Ovary (tissue), 7 donors: ENCODE measurements at regions not wholly inside any gene's neighbourhood (a gene's known extent, or its start where the extent isn't known, plus 50 kb on each side); places are given as distances from the start of the nearest gene placed in this dataset.
"Not testable (repeated sequence)": the region's sequence is repeated elsewhere in the genome, so short reads cannot be mapped to it uniquely, and the experiment has no call there.

Source experiments
- DNase-seq, 5 donors: peaks; one replicate each; pipeline ENCODE4 v3.0.0-alpha.2; 2019 to 2020
- H3K27ac ChIP-seq, 2 donors: fragments of 200-600 bp; one replicate each; pipeline versions ENCODE4 v1.5.1 to v1.8.0; 2019 to 2022
- H3K27me3 ChIP-seq: fragments of 200-600 bp; one replicate; pipeline ENCODE4 v1.8.0; 2022
- H3K36me3 ChIP-seq: fragments of 200-600 bp; sonication (generic); one replicate; pipeline ENCODE4 v1.5.1; 2019
- H3K4me1 ChIP-seq: one replicate; pipeline ENCODE4 v1.8.1; 2013; ENCODE audit warnings: mild to moderate bottlenecking, moderate library complexity; ENCODE audit not compliant: insufficient read depth
- H3K4me3 ChIP-seq: fragments of 200-600 bp; sonication (generic); one replicate; pipeline ENCODE4 v1.5.1; 2017
- H3K9me3 ChIP-seq, 2 donors: fragments of 200-600 bp in 1 of 2; sonication (generic) in 1 of 2; one replicate each; pipeline versions ENCODE4 v1.5.1 to v1.8.1; 2013 to 2019; ENCODE audit warnings: mild to moderate bottlenecking in 1 of 2, moderate library complexity in 1 of 2
- EP300 ChIP-seq: sonication (generic); formaldehyde crosslinking; IDR thresholded peaks from one replicate; pipeline ENCODE4 v1.6.1; 2017; ENCODE audit warnings: antibody characterized with exemption
- POLR2A ChIP-seq: fragments of 450-650 bp; IDR thresholded peaks from one replicate; pipeline ENCODE4 v1.6.1; 2017; ENCODE audit warnings: antibody characterized with exemption, mild to moderate bottlenecking, moderate library complexity
- WGBS, 3 donors: extraction: QIAGEN DNeasy Blood & Tissue Kit in 1 of 3; methylation state at CpG; one replicate each; pipeline versions ENCODE4 v1.1.5 to v1.1.7; 2013 to 2017; 5-methylcytosine and 5-hydroxymethylcytosine counted together
- intact Hi-C, 4 donors: fragments of 100-400 bp; cut with DNase I; formaldehyde crosslinking; loops; one replicate each; pipeline versions ENCODE4 v1.11.0 to v1.15.1; 2022 to 2023
- TF ChIP-seq, protein P1 (sequence below), 3 donors: fragments of 450-650 bp in 2 of 3; fragments of 200-600 bp in 1 of 3; IDR thresholded peaks; one replicate each; pipeline versions ENCODE4 v1.5.1 to v1.8.0; 2016 to 2022; ENCODE audit warnings: antibody characterized with exemption in 3 of 3, mild to moderate bottlenecking in 1 of 3
- donor health status: DM: no; HTN: no; CAD: no; lungs with moderate emphysema.
- donor health status: DM: no; HTN: no; CAD: no.
- donor health status: Bipolar disorder and iron deficiency.
- donor health status: DM: no; HTN: no; CAD: no.
- donor health status: DM: yes; HTN: yes; CAD: no.

DNA sequence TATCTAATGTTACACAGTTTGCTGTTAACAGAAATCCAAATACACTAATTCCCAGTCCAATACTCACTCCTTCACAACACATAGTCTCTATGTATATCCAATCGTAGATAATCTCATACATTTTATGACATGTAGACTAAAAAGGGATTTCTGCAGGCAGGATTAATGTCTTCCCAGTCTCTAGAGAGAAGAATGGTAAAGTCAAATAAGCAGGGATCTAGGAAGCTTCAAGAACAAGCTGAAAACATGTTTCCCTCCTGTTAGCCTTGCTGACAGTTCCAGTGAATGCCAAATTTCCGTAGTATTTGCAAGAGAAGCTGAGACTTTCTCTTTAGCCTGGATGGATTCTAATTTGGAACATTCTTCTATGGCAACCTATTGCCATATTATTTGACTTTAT lies 500.1 kb downstream of the IGSF11 start:
- H3K36me3 ChIP-seq, result no peaks in the 10 kb centered on the region
- no peaks in the 10 kb centered on the region for H3K4me1 ChIP-seq
- H3K27me3 ChIP-seq, result no peaks in the 10 kb centered on the region
- WGBS, 3 donors, result 15 to 73% (median 34%) methylated on average over 2 of the region's 2 CpGs
- H3K4me3 ChIP-seq, result no peak overlapping the region
- no peak for DNase-seq
- H3K27ac ChIP-seq, result no peak overlapping the region
- no peaks in the 10 kb centered on the region for H3K9me3 ChIP-seq
- TF ChIP-seq POLR2A (no peak), EP300 (no peak)
- TF ChIP-seq, protein P1, sequence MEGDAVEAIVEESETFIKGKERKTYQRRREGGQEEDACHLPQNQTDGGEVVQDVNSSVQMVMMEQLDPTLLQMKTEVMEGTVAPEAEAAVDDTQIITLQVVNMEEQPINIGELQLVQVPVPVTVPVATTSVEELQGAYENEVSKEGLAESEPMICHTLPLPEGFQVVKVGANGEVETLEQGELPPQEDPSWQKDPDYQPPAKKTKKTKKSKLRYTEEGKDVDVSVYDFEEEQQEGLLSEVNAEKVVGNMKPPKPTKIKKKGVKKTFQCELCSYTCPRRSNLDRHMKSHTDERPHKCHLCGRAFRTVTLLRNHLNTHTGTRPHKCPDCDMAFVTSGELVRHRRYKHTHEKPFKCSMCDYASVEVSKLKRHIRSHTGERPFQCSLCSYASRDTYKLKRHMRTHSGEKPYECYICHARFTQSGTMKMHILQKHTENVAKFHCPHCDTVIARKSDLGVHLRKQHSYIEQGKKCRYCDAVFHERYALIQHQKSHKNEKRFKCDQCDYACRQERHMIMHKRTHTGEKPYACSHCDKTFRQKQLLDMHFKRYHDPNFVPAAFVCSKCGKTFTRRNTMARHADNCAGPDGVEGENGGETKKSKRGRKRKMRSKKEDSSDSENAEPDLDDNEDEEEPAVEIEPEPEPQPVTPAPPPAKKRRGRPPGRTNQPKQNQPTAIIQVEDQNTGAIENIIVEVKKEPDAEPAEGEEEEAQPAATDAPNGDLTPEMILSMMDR (IDR thresholded peaks at IDR 0.05), result no peak
- intact Hi-C loops, result no loop called here

DNA sequence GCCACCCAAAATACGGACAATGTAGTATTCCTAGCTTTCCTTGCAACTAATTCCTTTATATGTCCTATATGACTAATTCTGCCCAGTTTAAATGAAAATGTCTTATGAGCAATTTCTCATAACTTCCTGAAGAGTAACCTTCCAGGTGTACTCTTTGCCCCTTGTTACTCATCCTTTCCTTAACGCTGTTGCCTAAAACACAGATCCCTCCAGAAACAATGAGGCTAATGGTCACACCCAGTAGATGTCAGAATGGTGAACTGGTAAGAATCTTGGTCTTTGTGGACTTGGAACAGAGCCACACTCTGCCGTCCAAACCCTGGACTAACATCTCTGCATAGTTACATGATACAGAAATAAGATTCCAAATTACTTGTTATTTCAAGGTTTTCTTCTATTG lies 497.9 kb downstream of the IGSF11 start:
- Histone ChIP-seq H3K4me1 (no peaks in the 10 kb centered on the region), H3K27me3 (no peaks in the 10 kb centered on the region), H3K36me3 (no peaks in the 10 kb centered on the region), H3K4me3 (no peak overlapping the region), H3K9me3 (no peaks in the 10 kb centered on the region), H3K27ac (no peak overlapping the region)
- no peak for DNase-seq
- 71 to 81% (median 76%) methylated on average over 3 of the region's 3 CpGs for WGBS, 3 donors
- intact Hi-C loops, result no loop called here
- TF ChIP-seq EP300 (no peak), POLR2A (no peak)
- TF ChIP-seq, protein P1 (IDR thresholded peaks at IDR 0.05), result no peak

DNA sequence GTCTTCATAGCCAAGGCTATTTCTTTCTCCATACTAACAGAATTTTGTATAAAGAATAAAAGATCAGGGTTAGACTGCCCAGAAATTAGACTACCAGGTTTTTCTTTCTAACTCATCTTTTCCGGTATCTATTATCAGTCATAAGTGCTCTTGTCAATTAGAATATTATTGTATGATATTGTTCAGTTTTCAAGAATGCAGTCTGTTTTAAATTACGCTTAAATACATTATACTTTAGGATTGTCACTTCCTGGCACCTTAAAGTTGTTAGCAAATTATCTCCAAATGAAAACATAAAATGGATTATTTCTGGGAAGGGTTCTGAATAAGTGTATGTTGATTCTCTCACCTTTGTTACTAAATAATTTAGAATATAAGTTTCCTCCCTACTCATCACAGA lies 497.2 kb downstream of the IGSF11 start:
- no peaks in the 10 kb centered on the region for H3K4me1 ChIP-seq
- H3K4me3 ChIP-seq, result no peak overlapping the region
- no peaks in the 10 kb centered on the region for H3K27me3 ChIP-seq
- no peaks in the 10 kb centered on the region for H3K9me3 ChIP-seq
- intact Hi-C loops, result no loop called here
- WGBS, 3 donors, result 93 to 97% (median 94%) methylated on average over 2 of the region's 2 CpGs
- no peaks in the 10 kb centered on the region for H3K36me3 ChIP-seq
- TF ChIP-seq POLR2A (no peak), EP300 (no peak)
- TF ChIP-seq, protein P1 (IDR thresholded peaks at IDR 0.05), result no peak
- DNase-seq, result no peak
- H3K27ac ChIP-seq, result no peak overlapping the region

DNA sequence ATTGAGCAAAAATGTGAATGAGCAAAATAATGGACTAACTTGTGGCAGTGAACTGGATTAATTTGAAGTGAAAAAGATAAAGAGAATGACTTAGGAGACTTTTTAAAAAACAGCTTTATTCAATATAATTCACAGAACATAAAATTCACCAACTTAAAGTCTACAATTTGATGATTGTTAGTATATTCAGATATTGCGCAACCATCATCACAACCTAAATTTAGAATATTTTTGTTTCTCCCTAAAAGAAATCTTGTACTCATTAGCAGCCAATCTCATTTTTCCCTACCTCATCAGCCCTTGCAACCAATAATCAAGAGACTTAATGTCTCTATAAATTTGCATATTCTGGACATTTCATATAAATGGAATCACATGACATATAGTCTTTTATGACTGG lies 496.5 kb downstream of the IGSF11 start:
- Histone ChIP-seq H3K36me3 (no peaks in the 10 kb centered on the region), H3K4me1 (no peaks in the 10 kb centered on the region), H3K4me3 (no peak overlapping the region), H3K27ac (no peak overlapping the region), H3K9me3 (no peaks in the 10 kb centered on the region), H3K27me3 (no peaks in the 10 kb centered on the region)
- WGBS, 3 donors, result 94 to 100% (median 97%) methylated on average over 1 of the region's 1 CpG
- TF ChIP-seq POLR2A (no peak), EP300 (no peak)
- TF ChIP-seq, protein P1 (IDR thresholded peaks at IDR 0.05), result no peak
- intact Hi-C loops, result no loop called here
- no peak for DNase-seq

DNA sequence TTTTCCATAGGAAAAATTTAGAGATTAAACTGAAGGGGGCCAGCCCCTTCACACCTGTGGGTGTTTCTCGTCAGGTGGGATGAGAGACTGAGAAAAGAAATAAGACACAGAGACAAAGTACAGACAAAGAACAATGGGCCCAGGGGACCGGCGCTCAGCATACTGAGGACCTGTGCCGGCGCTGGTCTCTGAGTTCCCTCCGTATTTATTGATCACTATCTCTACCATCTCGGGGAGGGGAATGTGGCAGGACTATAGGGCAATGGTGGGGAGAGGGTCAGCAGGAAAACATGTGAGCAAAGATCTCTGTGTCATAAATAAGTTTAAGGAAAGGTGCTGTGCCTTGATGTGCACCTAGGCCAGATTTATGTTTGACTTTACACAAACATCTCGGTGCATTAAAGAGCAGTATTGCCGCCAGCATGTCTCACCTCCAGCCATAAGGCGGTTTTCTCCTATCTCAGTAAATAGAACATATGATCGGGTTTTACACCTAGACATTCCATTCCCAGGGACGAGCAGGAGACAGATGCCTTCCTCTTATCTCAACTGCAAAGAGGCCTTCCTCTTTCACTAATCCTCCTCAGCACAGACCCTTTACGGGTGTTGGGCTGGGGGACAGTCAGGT lies 494.7 kb downstream of the IGSF11 start:
- H3K27me3 ChIP-seq, H3K4me3 ChIP-seq, H3K9me3 ChIP-seq, H3K27ac ChIP-seq, H3K36me3 ChIP-seq, DNase-seq, H3K4me1 ChIP-seq, intact Hi-C loops: not testable (repeated sequence)
- WGBS, 3 donors, result 87 to 91% (median 89%) methylated on average over 13 of the region's 13 CpGs

DNA sequence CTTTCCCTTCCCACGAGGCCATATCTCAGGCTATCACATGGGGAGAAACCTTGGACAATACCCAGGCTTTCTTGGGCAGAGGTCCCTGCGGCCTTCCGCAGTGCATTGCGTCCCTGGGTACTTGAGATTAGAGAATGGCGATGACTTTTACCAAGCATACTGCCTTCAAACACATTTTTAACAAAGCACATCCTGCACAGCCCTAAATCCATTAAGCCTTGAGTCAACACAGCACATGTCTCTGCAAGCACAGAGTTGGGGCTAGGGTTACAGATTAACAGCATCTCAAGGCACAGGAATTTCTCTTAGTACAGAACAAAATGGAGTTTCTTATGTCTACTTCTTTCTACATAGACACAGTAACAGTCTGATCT lies 494.2 kb downstream of the IGSF11 start:
- H3K4me1 ChIP-seq, H3K27me3 ChIP-seq, intact Hi-C loops, H3K9me3 ChIP-seq, DNase-seq, H3K36me3 ChIP-seq, H3K4me3 ChIP-seq, H3K27ac ChIP-seq: not testable (repeated sequence)
- WGBS, 3 donors, result 84 to 89% (median 86%) methylated on average over 5 of the region's 5 CpGs
